C4-2B (cell line): ENCODE measurements at regions not wholly inside any gene's neighbourhood (a gene's known extent, or its start where the extent isn't known, plus 50 kb on each side); places are given as distances from the start of the nearest gene placed in this dataset.

Experiments
- ZFX ChIP-seq: fragments of 450-650 bp; IDR thresholded peaks from 2 replicates; pipeline ENCODE4 v1.6.1; 2017
- TF ChIP-seq, protein P1 (sequence below): fragments of 450-650 bp; conservative IDR thresholded peaks from 2 replicates; pipeline ENCODE4 v1.5.1; 2017; ENCODE audit warnings: mild to moderate bottlenecking

- TF ChIP-seq, protein P1, sequence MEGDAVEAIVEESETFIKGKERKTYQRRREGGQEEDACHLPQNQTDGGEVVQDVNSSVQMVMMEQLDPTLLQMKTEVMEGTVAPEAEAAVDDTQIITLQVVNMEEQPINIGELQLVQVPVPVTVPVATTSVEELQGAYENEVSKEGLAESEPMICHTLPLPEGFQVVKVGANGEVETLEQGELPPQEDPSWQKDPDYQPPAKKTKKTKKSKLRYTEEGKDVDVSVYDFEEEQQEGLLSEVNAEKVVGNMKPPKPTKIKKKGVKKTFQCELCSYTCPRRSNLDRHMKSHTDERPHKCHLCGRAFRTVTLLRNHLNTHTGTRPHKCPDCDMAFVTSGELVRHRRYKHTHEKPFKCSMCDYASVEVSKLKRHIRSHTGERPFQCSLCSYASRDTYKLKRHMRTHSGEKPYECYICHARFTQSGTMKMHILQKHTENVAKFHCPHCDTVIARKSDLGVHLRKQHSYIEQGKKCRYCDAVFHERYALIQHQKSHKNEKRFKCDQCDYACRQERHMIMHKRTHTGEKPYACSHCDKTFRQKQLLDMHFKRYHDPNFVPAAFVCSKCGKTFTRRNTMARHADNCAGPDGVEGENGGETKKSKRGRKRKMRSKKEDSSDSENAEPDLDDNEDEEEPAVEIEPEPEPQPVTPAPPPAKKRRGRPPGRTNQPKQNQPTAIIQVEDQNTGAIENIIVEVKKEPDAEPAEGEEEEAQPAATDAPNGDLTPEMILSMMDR, result no peak
- no peak for TF ChIP-seq ZFX
Measured at GRCh38 chr2:57550912-57551311, 495.7 kb upstream of the VRK2 start.
